ENCODE measurements at regions not wholly inside any gene's neighbourhood (a gene's known extent, or its start where the extent isn't known, plus 50 kb on each side); places are given as distances from the start of the nearest gene placed in this dataset.

DNA sequence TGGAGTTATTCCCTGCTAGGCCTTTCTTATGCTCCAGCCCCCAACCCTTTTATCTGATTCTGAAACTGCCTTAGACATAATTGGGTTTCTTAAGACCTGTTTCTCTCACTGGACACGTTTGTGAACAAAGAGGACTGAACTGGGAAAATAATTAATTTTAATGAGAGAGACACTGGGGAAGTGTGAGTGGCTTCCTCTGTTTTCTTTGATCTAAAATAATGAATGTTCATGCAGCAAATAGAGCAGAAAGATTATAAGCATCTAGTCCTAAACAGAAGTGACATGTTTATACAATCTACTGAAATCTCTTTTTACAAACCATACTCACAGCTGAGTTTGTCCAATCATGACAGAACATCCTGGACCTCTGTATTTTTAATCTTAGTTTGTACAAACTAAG is 157.6 kb downstream of the SH3BGRL2 start:
- no peak for DNase-seq (ENCODE audit: low read depth)
- no peak overlapping the region for H3K4me3 ChIP-seq (ENCODE audit: low read depth, low read length)
- TF ChIP-seq, protein P1, sequence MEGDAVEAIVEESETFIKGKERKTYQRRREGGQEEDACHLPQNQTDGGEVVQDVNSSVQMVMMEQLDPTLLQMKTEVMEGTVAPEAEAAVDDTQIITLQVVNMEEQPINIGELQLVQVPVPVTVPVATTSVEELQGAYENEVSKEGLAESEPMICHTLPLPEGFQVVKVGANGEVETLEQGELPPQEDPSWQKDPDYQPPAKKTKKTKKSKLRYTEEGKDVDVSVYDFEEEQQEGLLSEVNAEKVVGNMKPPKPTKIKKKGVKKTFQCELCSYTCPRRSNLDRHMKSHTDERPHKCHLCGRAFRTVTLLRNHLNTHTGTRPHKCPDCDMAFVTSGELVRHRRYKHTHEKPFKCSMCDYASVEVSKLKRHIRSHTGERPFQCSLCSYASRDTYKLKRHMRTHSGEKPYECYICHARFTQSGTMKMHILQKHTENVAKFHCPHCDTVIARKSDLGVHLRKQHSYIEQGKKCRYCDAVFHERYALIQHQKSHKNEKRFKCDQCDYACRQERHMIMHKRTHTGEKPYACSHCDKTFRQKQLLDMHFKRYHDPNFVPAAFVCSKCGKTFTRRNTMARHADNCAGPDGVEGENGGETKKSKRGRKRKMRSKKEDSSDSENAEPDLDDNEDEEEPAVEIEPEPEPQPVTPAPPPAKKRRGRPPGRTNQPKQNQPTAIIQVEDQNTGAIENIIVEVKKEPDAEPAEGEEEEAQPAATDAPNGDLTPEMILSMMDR (IDR thresholded peaks at IDR 0.05; ENCODE audit: insufficient read depth, low read depth, low read length, missing control alignments), result no peak

DNA sequence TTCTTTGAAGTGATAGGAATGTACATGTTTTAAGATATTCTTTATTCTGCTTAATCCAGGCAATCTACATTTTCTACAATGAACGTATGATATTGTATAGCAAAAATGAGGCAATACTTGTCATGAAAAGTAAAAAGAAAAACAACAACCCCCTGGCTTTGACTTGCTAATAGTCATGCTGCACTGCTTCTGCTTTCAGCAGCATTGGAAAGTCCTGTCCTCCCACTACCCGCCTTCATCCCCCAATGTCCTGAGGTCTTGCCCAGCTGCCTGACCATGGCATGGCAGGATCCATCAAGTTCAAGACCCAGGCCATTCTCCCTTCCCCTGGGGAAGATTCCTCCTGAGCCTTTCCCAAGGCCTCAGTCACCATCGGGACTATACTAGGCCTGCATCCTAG is 156.5 kb downstream of the SH3BGRL2 start:
- no peak for DNase-seq (ENCODE audit: low read depth)
- TF ChIP-seq, protein P1 (IDR thresholded peaks at IDR 0.05; ENCODE audit: insufficient read depth, low read depth, low read length, missing control alignments), result no peak
- H3K4me3 ChIP-seq (ENCODE audit: low read depth, low read length), result no peak overlapping the region

DNA sequence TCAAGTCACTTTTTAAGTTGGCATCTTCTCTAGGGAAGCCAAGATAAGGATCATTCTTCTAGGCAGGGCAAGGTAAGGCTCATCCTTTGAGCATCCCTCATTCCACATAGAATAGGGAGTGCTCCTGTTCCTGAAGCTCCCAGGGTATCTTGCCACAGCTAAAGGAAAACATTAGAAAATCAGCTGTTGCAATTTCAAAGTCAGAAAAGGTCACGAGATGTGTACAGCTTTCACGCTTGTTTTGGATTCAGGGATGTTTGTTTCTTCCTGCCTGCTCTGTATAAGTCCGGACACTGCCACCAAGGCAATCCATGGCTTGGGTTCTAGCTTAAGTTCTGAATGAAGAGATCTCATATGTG is 153.2 kb downstream of the SH3BGRL2 start:
- H3K4me3 ChIP-seq (ENCODE audit: low read depth, low read length), result no peak overlapping the region
- DNase-seq (ENCODE audit: low read depth), result no peak
- TF ChIP-seq, protein P1 (IDR thresholded peaks at IDR 0.05; ENCODE audit: insufficient read depth, low read depth, low read length, missing control alignments), result no peak

DNA sequence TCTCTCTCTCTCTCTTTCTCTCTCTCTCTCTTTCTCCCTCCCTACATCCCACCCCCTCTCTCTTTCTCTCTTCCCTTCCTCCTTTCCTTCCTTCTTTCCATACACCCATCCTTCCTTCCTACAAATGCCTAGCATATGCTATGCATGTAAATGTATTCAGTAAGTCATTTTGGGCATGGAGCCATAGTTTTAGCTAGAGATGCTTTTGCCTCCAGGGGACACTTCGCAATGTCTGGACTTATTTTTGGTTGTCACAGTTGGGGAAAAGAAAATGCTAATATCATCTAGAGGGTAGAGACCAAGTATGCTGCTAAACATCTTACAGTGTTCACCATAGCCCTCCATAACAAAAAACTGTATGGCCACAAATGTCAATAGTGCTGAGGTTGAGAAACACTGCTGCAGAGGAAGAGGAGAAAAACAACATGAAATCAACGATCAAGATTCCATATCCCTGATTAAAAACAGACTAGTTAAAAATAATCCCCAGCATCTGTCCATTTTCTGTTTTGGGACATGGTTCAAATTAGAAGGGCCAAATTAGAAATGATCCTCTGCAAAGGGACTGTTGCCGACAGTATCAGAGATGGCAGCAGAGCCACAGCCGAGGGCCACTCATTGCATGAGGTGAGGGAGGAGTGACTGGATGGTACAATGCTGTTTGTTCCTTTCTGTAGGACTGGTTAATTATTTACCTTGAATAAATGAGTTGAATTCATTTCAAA is 152.7 kb downstream of the SH3BGRL2 start:
- no peak for DNase-seq (ENCODE audit: low read depth)
- H3K4me3 ChIP-seq (ENCODE audit: low read depth, low read length), result no peak overlapping the region
- TF ChIP-seq, protein P1 (IDR thresholded peaks at IDR 0.05; ENCODE audit: insufficient read depth, low read depth, low read length, missing control alignments), result no peak

DNA sequence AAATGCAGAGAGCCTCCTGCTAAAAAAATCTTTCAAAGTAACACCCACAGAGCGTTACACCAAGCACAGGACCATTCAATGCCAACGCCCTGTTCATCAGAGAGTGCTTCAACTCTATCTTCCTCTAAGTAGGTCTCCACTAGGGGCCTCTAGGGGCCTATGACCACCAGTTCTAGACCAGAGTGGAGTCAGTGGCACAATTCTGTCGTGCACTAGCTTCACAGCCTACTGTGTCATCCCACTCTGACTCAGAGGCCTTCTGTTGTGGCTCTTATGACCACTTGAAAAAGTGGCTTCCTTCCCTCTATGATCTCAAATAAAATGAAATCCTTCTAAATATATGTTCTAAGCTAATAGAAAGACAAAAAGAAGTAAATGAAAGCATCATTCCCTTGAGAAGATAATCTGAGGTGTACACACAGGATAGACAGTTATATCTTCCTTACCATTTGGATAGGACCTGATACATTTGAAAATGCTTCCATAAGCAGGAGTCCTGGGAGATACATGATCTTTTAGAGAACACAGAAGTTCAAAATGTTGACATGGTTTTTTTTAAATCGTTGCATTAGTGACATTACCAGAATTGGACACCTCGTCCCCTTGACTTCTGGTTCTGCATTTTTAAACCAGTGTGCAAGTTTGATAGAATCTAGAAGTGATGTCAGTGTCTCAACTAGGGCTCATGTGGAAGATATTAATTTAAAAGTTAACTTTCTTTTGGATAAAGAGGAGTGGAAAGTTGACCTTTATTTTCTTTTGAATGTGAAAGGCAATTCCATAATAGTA is 151.9 kb downstream of the SH3BGRL2 start:
- TF ChIP-seq, protein P1 (IDR thresholded peaks at IDR 0.05; ENCODE audit: insufficient read depth, low read depth, low read length, missing control alignments), result no peak
- H3K4me3 ChIP-seq (ENCODE audit: low read depth, low read length), result no peak overlapping the region
- peak; percentile 11 for DNase-seq (ENCODE audit: low read depth)

DNA sequence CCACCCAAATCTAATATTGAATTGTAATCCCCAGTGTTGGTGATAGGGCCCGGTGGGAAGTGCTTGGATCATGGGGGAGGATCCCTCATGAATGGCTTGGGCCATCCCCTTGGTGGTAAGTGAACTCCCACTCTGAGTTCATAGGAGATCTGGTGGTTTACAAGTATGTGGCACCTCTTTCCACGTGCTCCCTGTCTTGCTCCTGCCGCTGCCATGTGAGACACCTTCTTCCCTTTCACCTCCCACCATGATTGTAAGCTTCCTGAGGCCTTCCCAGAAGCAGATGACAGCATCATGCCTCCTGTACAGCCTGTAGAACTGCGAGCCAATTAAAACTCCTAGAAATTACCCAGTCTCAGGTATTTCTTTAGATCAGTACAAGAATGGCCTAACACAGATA is 150.8 kb downstream of the SH3BGRL2 start:
- DNase-seq (ENCODE audit: low read depth), result no peak
- TF ChIP-seq, protein P1 (IDR thresholded peaks at IDR 0.05; ENCODE audit: insufficient read depth, low read depth, low read length, missing control alignments), result no peak
- no peak overlapping the region for H3K4me3 ChIP-seq (ENCODE audit: low read depth, low read length)
